LNCaP clone FGC (cell line): ENCODE measurements at regions not wholly inside any gene's neighbourhood (a gene's known extent, or its start where the extent isn't known, plus 50 kb on each side); places are given as distances from the start of the nearest gene placed in this dataset.

Source experiments
- DNase-seq: peaks from one replicate; pipeline ENCODE4 v3.0.0-alpha.2; 2011; ENCODE audit warnings: low read depth
- H3K4me3 ChIP-seq: 2 replicates; pipeline ENCODE4 v1.5.1; 2011; ENCODE audit warnings: mild to moderate bottlenecking, low read depth, low read length, control low read depth
- CTCF ChIP-seq: IDR thresholded peaks from 2 replicates; pipeline ENCODE4 v1.5.1; 2012; ENCODE audit warnings: mild to moderate bottlenecking; ENCODE audit not compliant: control insufficient read depth, insufficient read depth; ENCODE audit errors: extremely low read depth

GRCh38 chr2:48253301-48253700, 61.2 kb upstream of the FOXN2 start:
- no peak for DNase-seq
- H3K4me3 ChIP-seq = no peak overlapping the region
- TF ChIP-seq CTCF = no peak

GRCh38 chr2:48254839-48255238, 59.6 kb upstream of the FOXN2 start:
- H3K4me3 ChIP-seq = no peak overlapping the region
- no peak for TF ChIP-seq CTCF

GRCh38 chr2:48257456-48257855, 57.0 kb upstream of the FOXN2 start:
- no peak for DNase-seq
- no peak for TF ChIP-seq CTCF
- no peak overlapping the region for H3K4me3 ChIP-seq

More at GRCh38 chr2:48254839-48255238, 59.6 kb upstream of the FOXN2 start:
- no peak for DNase-seq

- TF ChIP-seq CTCF = no peak
- no peak for DNase-seq
- H3K4me3 ChIP-seq = no peak overlapping the region
Observed at GRCh38 chr2:48258481-48259149, 55.9 kb upstream of the FOXN2 start.

GRCh38 chr2:48259811-48260210, 54.7 kb upstream of the FOXN2 start:
- no peak for DNase-seq
- H3K4me3 ChIP-seq = no peak overlapping the region
- TF ChIP-seq CTCF = no peak

- no peak for TF ChIP-seq CTCF
- no peak for DNase-seq
- no peak overlapping the region for H3K4me3 ChIP-seq
Observed at GRCh38 chr2:48264627-48265026, 49.9 kb upstream of the FOXN2 start.
